DMS153 treated with DMSO at 0.1 percent for 48 hours (cell line): ENCODE measurements at regions not wholly inside any gene's neighbourhood (a gene's known extent, or its start where the extent isn't known, plus 50 kb on each side); places are given as distances from the start of the nearest gene placed in this dataset.
"Not testable (repeated sequence)": the region's sequence is repeated elsewhere in the genome, so short reads cannot be mapped to it uniquely, and the experiment has no call there.

Source experiments
- DNase-seq: peaks from one replicate; lab custom pipeline; 2025; ENCODE audit not compliant: unreplicated experiment; lab: John Stamatoyannopoulos, UW

- DNase-seq = no peak
Measured at GRCh38 chr5:118211606-118212005, 776.7 kb downstream of the DTWD2 start.

GRCh38 chr5:118208031-118208453, 780.3 kb downstream of the DTWD2 start:
- no peak for DNase-seq

- no peak for DNase-seq
Measured at GRCh38 chr5:118199801-118200200, 788.5 kb downstream of the DTWD2 start.

GRCh38 chr5:118196229-118196628, 792.1 kb downstream of the DTWD2 start:
- DNase-seq = no peak

GRCh38 chr5:118195211-118195610, 793.1 kb downstream of the DTWD2 start:
- DNase-seq = no peak

GRCh38 chr5:118193194-118193905, 795.0 kb downstream of the DTWD2 start:
- no peak for DNase-seq

- DNase-seq = no peak
Measured at GRCh38 chr5:118185018-118185417, 803.3 kb downstream of the DTWD2 start.

- no peak for DNase-seq
Measured at GRCh38 chr5:118176146-118176545, 812.2 kb downstream of the DTWD2 start.

GRCh38 chr5:118174671-118175070, 813.7 kb downstream of the DTWD2 start:
- DNase-seq = no peak

GRCh38 chr5:118173340-118173739, 815.0 kb downstream of the DTWD2 start:
- DNase-seq = no peak

GRCh38 chr5:118165619-118166018, 822.7 kb downstream of the DTWD2 start:
- DNase-seq = no peak

- DNase-seq = no peak
Measured at GRCh38 chr5:118156181-118156580, 832.2 kb downstream of the DTWD2 start.

- DNase-seq = no peak
Measured at GRCh38 chr5:118146824-118147223, 841.5 kb downstream of the DTWD2 start.

GRCh38 chr5:118144540-118144939, 843.8 kb downstream of the DTWD2 start:
- no peak for DNase-seq

- DNase-seq = no peak
Measured at GRCh38 chr5:118139361-118139760, 849.0 kb downstream of the DTWD2 start.

GRCh38 chr5:118126159-118126558, 862.2 kb downstream of the DTWD2 start:
- no peak for DNase-seq

GRCh38 chr5:118125687-118126086, 862.7 kb downstream of the DTWD2 start:
- DNase-seq = no peak

GRCh38 chr5:118121258-118121657, 867.1 kb downstream of the DTWD2 start:
- no peak for DNase-seq

GRCh38 chr5:118115791-118116190, 872.6 kb downstream of the DTWD2 start:
- no peak for DNase-seq

GRCh38 chr5:118111956-118112355, 876.4 kb downstream of the DTWD2 start:
- no peak for DNase-seq

- DNase-seq = not testable (repeated sequence)
Measured at GRCh38 chr5:118107246-118107645, 881.1 kb downstream of the DTWD2 start.

- DNase-seq = no peak
Measured at GRCh38 chr5:118098716-118099115, 889.6 kb downstream of the DTWD2 start.

- DNase-seq = no peak
Measured at GRCh38 chr5:118095115-118095514, 893.2 kb downstream of the DTWD2 start.
